Renal cortical epithelial cell (primary cell): ENCODE measurements at regions not wholly inside any gene's neighbourhood (a gene's known extent, or its start where the extent isn't known, plus 50 kb on each side); places are given as distances from the start of the nearest gene placed in this dataset.
A peak's percentile ranks its signal among the peaks of the same experiment; 100 is the strongest.
"Not testable (repeated sequence)": the region's sequence is repeated elsewhere in the genome, so short reads cannot be mapped to it uniquely, and the experiment has no call there.

Experiments
- DNase-seq: peaks from one replicate; pipeline ENCODE4 v3.0.0-alpha.2; 2011; ENCODE audit warnings: low read depth

DNA sequence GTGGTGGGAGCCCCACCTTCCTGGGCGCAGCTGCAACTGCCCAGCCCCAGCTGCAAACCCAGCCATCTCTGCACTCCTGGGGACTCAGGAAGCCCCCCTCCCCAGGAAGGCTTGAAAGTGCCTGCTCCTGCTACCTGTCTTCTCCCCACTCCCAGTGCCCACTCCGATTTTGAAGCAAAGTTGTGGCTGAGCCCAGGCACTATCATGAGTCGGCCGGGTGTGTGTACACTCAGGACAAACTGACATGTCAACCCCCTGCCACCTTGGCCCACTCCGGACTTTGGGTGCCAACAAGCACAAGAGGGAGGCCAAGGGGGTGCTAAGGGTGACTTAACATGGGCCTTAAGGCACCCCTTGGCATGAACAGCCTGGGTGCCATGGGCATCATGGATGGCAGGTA, 325.5 kb upstream of the PTGER4 start:
- DNase-seq = no peak

DNA sequence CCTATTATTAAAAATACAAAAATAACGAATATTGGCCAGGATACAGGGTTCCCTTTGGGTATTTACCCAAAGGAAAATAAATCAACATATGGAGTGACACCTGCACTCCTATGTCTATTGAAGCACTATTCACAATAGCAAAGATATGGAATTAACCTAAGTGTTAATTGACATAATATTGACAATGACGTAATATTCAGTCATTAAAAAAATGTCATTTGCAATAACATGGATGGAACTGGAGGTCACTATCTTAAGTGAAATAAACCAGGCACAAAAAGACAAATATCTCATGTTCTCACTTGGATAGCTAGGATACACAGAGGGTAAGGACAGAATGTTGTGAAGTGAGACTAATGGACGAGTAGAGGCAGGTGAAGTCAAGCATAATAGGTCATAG, 326.3 kb upstream of the PTGER4 start:
- DNase-seq = no peak

DNA sequence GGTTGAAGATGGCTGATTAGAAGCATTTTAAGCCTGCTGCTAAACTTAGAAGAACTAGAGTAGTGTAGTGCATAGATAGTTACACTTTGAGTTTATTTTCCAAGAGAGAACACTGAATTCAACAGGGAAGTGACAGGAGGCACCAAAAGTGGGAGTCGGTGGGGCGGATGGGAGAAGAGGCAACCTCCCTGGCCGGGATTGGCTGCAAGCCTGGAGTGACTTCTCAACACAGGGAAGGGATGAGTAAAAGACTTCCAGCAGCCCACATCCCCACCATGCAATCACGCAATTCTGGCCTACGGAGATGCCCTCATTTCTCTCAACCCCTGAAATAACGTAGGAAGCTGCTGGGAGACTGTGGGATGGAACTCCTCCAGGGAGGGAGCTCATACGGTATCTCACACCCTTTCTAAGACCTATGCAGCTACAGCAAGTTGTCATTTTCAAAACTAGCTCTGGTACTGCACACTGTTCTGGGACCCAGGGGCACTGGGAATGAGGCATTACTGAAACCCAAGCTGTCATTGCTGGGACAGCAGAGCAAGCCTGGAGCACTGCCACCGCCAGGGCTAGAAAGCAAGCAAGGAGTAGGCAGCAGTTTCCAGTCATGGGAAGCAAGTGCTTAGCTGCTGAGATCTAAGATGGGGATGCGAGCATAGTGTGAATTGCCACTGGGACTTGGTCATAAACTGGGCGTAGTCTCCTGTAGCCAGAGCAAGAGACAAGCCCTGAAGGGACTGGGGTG, 331.6 kb upstream of the PTGER4 start:
- DNase-seq = no peak

DNA sequence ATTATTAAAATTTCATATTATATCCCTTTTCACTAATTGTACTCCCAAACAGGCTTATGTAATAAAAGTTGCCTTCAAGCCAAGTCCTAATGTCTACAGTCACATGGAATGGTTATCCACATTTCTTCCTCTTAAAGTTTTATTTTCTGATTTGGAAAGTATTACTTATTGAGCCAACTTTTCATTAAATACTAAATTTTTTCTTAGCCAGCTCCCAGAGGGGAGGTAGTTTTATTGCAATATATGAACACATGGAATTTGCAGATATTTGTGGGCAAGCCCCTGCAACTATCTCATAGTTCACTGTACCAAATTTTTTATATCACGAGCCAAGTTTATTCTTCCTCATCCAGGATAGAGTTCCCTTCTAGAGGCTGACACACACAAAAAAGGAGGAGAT, 332.8 kb upstream of the PTGER4 start:
- no peak for DNase-seq

DNA sequence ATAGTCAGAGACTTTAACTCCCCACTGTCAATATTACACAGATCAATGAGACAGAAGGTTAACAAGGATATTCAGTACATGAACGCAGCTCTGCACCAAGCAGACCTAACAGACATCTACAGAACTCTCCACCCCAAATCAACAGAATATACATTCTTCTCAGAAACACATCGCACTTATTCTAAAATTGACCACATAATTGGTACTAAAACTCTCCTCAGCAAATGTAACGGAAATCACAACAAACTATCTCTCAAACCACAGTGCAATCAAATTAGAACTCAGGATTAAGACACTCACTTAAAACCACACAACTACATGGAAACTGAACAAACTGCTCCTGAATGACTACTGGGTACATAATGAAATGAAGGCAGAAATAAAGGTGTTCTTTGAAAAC, 341.3 kb upstream of the PTGER4 start:
- not testable (repeated sequence) for DNase-seq

DNA sequence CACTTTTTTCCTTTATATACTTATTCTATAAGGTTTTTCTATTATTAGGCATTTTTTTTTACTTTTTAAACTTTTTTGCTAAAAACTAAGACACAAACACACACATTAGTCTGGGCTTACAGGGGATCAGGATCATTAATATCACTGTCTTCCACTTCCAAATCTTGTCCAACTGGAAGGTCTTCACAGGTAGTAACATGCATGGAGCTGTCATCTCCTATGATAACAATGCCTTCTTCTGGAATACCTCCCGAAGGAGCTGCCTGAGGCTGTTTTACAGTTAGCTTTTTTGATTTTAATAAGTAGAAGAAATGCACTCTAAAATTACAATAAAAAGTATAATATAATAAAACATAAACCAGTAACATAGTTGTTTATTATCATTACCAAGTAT, 345.5 kb upstream of the PTGER4 start:
- DNase-seq = no peak

DNA sequence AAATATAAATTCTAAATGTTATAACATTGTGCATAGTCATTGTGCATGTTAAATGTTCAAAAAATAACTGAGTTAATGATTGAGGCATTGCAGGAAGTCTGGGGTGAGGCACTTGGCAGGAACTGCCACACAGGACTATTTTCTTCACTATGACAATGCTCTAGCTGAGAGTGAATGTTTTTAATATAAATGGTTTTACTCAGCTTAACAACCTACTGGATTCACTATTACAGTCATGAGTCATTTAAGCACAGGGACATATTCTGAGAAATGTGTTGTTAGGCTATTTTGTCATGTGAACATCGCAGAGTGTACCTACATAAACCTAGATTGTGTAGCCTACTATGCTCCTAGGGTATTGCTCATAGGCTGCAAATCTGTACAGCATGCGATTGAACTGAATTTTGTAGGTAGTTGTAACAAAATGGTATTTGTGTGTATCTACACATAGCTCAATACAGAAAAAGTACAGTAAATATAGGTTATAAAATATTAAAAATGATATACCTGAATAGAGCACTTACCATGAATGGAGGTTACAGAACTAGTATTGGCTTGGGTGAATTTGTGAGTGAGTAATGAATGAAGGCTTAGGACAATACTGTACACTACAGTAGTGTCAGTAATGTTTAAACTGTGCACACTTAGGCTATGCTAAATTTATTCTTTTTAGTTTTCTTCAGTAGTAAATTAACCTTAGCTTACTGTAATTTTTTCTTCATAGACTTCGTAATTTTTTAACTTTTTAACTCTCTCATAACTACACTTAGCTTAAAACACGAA, 346.1 kb upstream of the PTGER4 start:
- DNase-seq = peak; percentile 96

DNA sequence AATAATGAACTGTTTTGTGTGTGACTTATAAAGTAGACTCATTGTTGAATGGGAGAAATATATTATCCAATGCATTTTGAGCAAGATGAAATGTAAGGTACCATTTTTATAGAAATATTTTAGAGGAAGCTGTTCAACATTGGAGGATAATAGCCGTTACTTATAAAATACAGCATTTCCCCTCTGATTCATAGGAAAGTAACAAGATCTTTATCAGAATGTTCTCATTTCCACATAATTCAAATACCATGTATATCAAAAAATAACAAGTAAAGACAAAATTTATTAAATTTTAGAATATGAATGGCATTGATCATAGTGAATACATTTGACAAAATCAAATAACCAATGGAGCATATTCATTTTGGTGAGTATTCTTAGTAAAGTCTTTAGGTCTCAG, 346.7 kb upstream of the PTGER4 start:
- no peak for DNase-seq

DNA sequence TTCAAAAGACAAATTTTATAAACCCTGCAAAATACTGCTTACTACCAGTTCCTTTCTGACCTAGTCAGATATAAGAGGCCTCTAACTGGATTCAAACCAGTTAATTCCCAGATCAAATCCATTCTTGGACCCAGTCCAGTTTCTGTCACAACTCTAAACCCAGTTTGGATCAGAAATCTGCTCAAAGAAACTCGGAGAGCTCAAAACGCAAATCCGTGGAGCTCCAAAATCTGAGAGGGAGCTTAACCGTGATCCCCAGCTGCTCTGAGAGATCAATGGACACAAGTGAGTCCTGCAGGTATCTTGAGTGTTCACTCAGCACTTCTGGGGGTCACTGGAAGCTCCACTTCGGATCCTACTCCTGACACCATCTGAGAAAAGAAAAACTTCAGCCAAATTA, 348.1 kb upstream of the PTGER4 start:
- no peak for DNase-seq

DNA sequence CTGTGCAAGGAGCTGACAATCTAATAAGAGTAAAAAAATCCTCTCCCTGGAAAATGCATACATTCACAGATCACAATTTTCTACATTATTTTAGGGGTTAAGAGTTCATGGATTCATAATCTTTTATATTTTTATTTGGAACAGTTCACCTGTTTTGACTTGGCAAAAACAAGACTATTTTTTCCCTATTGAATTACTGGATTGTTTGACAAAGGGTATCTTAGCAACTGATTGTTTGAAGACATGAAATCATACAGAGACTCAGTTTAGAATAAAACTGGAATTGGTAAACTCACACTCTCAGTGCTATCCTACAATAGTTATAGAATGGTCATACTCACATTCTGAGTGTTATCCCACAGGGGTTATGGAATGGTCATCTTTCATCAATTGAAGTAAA, 358.2 kb upstream of the PTGER4 start:
- DNase-seq = no peak

DNA sequence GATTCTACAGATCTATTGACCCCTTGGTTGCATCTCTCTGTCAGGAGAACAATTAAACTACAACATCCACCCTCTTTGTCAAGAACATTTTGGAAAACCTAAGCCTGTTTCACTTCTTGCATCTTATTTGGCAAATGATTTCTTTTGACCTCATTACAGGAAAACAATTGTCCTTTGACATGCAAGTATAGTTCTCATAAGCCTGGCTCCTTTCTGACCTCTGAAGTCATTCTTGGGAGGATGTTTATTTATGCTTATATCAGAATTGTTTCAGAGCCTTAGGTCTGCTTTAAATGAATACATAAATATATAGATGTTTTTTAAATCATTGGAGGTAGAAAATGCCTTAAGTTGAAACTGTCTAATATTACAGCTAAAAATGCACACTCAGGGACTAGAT, 361.3 kb upstream of the PTGER4 start:
- no peak for DNase-seq

DNA sequence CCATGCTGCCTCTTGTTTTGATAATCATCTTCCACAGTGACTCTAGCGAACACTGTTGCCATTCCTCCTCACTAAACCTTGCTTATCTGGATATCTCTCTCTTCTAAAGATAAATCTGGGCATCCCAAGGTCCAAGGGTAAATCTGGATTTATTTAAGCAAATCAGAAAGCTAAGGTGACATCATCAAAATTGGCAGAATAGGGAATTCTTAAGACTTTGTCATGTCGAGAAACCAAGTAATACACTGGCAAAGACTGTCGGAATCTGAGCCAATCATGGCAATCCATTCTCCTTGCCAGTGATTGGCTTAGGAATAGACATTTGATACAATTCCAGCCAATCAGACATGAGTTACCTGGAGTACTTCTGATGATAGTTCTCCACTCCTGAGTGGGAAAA, 362.7 kb upstream of the PTGER4 start:
- DNase-seq = no peak

DNA sequence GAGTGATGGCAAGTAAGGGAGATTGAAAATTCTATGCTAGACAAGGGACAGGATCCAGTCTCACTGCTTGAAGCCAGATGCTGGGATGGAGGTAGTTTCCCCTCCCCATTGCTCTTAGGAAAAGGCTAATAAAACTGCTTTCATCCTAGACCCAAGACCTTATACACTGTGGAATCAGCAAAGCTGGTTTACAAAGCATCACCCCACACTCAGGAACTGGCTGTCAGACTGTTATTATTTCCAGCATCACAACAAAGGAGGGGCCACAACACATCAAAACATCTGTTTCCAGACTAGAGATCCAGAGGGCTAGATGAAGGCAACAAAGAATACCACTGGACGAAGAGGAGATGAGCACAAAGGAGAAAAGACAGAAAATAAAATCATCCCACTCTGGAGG, 364.6 kb upstream of the PTGER4 start:
- no peak for DNase-seq

DNA sequence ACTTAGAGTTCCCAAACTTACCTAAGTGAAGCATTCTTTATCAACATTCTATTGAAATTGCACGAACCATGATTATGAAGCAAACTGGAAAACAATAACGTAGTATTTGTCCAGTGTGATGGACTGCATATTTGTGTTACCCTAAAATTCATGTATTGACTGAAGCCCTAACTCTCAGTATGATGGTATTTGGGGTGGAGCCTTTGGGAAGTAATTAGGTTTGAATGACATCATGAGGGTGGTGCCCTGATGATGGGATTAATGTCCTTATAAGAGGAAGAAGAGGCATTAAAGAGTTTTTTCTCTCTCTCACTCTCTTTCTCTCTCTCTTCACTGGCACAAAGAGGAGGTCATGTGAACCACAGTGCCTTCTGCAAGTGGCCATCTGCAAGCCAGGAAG, 365.4 kb upstream of the PTGER4 start:
- no peak for DNase-seq

DNA sequence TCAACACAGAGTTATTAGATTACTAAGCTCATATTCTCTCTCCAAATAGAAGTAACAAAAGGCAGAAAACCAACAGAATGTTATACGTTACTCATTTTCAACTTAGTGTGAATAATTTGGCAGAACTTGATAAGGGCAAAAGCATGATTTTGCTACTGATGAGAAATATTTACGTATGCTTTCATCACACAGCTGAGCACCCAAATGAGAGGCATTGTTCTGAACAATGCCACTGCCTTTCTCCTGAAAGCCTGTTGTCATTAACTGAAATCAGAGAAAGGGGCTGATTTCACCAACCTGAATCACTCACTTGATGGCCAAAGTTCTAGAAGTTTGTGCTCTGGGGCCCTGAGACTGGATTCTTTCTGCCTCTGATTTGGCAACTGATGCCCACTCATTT, 367.5 kb upstream of the PTGER4 start:
- DNase-seq = no peak

DNA sequence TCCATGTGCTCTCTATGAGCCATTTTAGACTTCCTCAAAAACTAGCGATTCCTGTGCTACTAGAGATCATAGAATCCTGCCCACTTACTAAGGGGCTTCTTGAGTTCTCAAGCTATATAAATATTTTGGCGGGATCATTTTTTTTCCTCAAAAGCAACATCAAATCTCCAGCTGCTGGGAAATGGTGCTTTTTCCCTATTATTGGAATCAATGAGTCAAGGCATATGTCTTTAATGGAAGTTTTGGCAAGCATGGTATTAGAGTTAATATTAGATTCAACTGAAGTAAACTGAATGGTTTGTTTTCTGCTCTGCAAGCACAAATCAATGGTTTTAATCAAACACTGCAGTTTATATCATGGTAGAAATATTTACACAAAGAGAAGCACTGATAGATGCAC, 369.9 kb upstream of the PTGER4 start:
- no peak for DNase-seq

DNA sequence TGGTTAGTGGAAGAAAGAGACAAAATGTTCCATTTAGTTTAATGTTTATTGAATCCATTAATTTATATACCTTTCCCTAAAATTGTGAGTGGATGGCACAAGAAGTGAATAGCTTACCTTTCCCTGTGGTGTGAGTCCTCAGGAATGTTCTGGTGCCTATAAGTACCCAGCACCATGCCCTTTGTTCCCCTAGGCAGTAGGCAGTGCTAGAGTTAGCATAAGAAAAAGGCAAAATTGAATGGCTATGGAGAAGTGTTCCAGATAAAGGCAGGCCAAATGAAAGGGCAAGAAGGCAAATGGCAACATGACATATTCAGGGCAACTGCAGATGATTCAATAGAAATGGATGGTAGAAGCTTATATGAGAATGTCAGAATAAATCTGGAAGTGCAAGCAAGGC, 370.8 kb upstream of the PTGER4 start:
- DNase-seq = no peak

DNA sequence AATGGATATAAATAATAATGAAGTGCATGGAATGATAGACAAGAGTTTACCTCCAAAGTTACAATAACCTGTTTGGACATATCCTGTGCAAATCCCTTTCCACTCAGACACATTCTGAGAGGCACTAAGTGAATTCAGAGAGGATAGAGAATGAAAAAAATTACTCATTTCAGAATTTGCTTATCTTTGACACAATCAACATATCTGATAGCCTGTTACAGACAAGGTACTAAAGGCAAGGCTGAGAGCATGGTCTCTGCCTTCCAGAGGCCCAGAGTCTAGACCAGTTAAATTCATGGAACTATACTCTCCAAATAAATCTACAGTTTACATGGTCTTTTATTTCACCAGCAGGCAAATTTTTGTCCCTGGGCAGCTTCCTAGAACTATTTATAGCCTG, 371.8 kb upstream of the PTGER4 start:
- DNase-seq = no peak

DNA sequence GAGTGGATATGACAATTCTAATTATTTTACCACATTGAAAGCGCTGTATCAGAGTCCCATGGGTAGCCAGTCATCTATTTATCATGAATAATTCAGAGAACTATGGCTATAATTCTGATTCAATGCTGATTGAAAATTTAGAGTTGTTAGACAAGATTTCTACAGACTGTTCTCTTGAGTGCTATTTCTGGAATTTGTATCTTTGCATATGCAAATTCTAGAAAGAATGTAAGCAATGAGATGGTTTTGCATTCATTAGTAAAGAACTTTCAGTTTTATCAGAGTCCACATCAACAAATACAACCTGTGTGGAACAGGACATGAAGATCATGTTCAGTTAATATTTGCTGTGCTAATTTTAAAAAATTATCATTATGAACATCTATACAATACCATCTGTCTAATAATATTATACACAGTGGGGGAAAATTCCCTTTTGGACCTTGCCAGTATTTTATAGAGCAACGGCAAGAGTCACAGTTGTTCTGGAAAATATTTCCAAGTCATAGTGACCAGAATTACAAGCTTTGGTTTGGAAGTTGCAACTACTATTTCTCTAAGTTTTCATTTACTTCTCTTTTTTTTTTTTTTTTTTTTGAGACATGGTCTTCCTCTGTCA, 372.7 kb upstream of the PTGER4 start:
- no peak for DNase-seq

DNA sequence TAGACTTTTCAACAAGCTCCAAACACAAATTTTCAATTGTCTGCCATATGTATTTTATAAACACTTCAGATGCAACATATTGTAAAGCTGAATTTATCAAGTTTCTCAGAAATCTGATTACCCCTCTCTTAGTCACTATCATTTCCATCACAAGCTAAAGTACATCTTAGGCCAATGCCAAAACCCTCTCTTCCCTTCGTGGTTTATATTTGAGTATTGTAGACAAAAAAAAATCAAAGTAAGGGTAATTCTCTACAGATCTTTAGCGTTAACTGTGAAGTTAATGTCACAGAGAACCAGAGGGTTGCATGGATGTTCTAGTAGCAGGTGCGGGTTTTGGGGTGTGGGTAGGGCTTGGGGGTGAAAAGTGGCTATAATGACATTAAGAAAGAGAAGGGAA, 387.7 kb upstream of the PTGER4 start:
- no peak for DNase-seq

DNA sequence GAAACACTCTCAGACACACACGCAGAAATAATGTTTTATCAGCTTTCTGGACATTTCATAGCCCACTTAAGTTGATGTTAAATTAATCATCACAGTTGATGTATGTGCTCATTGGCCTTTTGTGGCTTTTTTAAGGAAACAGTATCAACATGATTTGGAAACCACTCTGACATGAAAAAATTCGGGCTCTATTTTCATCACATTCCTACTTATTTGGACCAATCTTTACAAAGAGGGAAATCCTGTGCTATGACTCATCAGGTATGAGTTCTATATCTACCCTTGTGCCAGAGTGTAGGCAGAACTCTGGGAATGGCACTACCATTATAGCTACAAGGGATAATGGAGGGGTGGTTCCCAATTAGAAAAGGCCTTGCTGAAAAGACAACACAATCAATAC, 388.4 kb upstream of the PTGER4 start:
- DNase-seq = no peak

DNA sequence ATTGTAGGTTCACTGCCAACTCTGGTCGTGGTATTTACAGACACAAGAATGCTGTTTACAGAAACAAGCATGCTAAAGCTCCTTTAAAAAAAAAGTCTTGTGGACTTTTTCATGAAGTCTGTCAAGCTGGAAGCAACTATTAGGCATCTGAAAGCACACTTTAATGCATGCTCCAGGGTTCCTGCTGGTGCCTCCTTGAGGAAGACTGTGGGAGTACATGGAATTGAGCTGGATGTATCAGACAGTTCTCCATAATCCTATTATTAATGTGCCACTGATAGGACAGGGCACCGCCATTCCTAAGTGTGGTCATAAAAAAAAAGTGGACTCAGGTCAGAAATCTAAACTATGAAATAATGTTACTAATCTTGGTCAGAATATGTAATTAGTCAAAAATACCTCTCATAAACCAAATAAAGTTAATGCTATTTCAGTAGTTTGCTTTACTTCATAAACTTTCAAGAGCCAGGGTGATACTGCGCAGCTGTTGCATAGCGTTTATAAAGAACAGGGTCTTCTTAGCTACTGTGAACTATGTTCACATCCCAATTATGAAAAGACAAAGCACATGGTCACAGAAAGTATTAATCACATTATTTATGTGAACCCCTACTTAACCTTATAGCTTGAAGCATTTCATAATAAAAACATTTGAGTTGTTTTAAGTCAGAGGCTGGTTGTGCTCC, 390.8 kb upstream of the PTGER4 start:
- no peak for DNase-seq

DNA sequence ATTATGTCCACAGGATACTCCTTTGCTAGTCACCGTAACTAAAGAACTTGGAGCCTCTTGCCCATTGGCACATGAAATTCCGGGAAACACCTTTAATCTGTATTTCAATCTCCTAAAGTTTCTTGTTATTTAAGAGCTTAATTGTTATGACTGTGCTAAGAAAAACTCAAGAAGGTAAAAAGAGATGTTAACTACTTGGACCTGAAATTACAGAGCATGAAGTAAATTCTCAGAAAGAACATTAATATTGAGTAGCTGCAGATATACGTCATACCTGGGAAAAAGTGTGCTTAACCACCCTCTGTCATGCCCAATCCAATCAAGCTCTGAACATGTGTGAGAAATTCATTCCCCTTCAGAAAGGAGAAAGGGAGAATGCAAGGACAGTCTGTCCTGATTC, 394.9 kb upstream of the PTGER4 start:
- peak; percentile 19 for DNase-seq
